CD4-positive, alpha-beta T cell treated with Interleukin-12 subunit alpha and Interleukin-12 subunit beta, for 1 hour (primary cell): ENCODE measurements at regions not wholly inside any gene's neighbourhood (a gene's known extent, or its start where the extent isn't known, plus 50 kb on each side); places are given as distances from the start of the nearest gene placed in this dataset.
"Not testable (repeated sequence)": the region's sequence is repeated elsewhere in the genome, so short reads cannot be mapped to it uniquely, and the experiment has no call there.

Experiments
- DNase-seq: peaks from one replicate; pipeline ENCODE4 v3.0.0-alpha.2; 2020

DNA sequence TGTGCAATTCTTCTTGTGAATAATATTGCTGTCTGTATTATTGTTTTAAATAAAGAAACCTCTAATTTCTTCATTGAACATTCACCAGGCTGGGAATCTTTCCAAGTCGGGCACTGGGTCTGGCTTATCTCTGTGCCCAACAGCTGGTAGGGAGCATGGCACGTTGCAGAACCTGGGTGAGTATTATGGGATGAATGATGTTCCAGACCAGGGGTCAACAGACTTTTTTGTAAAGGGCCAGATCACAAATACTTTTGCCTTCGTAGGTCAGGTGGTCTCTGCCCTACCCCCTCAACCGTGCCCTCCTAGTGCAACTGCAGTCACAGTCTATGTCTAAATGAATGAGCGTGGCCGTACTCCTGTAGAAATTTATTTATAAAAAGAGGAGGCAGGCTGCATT, 81.6 kb upstream of the FOXQ1 start:
- no peak for DNase-seq

GRCh38 chr6:1229808-1230207, 82.1 kb upstream of the FOXQ1 start:
- no peak for DNase-seq

DNA sequence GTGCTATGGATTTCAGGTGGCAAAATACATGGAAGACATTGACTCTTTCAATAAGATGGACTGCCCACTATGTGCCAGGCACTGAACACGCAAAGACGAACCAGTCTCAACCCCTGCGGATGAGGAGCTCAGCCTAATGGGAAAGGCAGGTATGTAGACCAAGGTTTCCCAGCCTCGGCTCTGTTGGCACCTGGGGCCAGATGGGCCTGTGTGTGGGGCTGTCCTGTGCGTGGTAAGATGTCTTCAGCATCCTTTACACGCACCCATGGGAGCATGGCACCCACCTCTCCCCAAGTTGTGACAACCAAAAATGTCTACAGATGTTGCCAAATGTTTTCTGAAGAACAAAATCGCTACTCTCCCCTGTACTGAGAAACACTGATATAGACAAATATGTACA, 82.6 kb upstream of the FOXQ1 start:
- DNase-seq = no peak

DNA sequence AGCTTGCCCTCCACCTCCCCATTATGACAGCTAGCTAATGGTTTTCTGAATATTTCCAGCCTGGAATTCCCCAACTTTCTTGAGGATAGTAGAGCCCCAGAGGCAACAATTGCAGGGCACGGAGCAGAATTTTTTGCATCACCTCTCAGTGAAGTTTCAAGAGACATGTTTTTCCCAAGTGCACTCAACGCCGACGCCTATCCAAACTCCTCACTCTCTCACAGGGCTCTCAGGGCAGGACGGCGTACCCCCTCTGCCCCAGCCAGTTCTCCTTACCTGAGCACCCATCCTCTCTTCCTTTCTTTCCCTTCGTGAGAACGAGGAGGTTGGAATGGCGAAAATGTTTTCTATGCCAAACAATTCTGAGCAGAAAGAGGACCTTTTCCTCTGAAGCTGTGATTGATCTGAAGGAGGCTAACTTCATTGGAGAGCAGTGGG, 83.1 kb upstream of the FOXQ1 start:
- DNase-seq = no peak

DNA sequence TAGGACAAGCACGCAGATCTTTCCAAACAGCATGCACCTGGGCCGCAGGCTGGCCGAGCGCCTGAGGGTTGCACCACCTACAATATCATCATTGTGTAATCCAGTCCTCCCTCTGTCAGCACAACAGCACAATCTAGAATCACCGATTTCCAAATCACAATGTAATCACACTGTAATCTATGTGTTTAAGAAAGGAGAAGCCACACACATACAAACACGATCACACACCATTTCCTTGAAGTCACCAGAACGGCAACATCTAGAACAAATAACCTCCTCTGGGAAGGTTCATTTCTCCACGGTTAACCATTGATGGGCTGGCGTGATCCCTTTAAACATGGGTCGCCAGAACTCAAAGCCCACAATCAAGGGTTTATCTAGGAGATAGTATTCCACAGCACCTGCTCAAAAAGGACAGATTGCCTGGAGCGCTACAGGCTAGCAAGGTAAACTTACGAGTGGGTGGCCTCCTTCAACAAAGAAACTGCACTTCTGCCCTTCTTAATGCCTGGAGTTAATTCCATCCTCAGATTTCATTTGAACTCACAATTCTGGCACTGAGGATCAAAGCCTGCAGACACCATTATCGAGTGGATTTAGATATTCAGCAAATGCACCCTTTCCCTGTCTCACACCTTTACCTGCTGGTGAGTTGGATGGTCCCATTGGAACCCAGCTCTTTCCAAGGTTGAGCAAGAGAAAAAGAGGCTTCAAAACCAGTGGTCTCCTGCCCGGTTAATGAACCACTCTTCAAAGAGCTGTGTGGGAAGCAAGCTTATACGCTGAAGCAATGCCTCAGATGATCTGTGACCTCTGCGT, 83.8 kb upstream of the FOXQ1 start:
- no peak for DNase-seq

DNA sequence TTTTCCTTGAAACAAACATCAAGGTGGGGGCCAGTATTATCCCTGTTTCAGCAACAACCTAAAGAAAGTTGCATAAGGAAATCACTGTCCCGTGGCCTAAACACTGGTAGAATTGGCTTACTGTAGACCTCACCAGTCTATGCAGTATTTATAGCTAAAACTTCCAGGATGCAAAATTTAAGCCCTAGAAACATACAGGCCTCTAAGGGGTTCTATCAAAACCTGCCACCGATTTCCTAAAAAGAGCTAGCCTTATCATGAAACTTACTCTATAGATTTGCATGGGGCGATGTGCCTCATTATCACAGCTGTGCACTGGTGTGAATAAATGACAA, 84.3 kb upstream of the FOXQ1 start:
- no peak for DNase-seq

- no peak for DNase-seq
These were observed 85.4 kb upstream of the FOXQ1 start for GRCh38 chr6:1226277-1227099.

- DNase-seq = no peak
These were observed 87.4 kb upstream of the FOXQ1 start for GRCh38 chr6:1224514-1224913.

- DNase-seq = no peak
These were observed 88.9 kb upstream of the FOXQ1 start for GRCh38 chr6:1222728-1223595.

DNA sequence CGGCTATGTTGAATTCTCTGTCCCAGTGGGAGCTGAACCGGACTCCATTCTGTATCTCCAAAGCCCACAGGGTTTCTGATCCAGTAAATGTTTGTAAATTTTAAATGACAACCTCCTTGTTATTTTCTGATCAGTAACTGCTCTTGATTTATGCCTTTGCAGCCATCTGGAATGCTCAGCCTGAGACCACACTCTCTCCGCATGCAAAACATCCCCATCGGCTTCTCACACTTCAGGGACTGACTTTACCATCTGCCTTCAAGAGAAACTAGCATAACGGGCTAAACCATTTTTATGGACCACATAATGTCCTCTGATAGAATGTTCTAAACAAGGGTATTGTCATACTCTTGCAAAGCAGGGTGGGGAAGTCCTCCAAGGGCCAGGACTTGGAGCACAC, 94.5 kb upstream of the FOXQ1 start:
- DNase-seq = no peak

DNA sequence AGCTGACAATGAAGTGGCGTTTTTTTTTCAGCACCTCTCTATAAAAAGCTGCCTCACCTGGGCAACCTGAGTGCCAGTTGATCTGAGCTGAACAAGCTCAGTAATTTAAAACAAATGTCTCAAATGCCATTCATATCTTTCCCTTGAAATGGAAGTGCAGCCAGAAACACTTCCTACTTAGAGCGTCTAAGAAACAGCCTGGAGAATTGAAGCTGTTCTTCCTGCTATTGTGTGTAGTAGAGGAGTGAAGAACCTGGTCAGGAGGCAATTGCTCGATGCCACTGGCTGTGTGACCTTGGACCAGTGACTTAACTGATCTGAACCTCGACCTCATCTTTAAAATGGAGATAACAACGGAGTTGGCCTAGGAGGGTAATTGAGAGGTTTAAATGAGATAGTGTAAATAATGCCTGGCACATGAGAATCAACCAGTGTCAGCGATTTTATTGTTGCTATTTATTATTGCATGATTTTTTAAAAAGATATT, 95.4 kb upstream of the FOXQ1 start:
- no peak for DNase-seq

- DNase-seq = no peak
These were observed 95.9 kb upstream of the FOXQ1 start for GRCh38 chr6:1215884-1216487.

DNA sequence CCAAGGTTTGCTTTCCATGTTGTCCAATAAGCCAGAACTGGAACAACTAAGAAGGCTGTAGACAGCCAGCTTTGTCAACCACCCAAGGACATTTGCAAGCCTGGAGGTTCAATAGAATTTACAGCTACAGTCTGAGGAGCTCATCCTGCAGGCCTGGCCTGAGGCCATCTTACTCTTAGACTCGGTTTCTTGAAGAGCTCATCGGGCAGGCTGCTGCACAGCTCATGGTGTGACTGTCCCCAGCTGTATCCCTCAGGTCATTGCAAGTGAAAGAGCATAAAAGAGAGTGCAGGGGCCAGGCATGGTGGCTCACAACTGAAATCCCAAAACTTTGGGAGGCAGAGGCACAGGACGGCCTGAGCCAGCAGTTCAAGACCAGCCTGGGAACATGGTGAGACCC, 96.9 kb upstream of the FOXQ1 start:
- DNase-seq = no peak

DNA sequence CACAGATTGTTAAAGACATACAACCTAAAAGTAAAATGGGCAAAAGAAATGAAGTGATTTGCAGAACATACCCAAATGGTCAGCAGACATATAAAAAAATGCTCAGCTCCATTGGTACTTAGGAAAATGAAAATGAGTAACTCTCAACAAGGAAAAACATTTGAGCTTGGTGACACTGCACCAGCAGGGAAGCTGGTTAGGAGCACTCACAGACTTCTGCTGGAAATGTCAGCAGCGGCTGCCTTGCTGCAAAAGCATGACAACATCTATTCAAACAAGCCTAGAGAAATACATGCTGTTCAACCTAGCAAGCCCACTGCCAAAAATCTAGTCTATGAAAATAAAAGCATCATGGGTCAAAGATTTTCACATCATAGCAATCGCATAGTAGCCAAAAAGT, 99.0 kb upstream of the FOXQ1 start:
- DNase-seq = no peak

DNA sequence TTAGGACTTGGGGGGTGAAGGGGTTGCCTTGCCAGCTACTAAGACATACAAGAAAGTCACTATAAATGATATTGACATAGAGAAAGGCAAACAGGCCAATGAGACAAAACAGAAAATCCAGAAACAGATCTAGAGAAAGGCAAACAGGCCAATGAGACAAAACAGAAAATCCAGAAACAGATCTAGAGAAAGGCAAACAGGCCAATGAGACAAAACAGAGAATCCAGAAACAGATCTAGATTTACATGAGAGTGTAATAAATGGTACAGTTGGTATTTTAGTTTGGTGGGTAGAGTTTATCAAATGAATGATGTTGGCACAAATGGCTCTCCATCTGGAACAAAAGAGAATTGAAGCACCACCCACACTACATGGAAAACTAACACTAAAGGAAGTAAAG, 99.8 kb upstream of the FOXQ1 start:
- not testable (repeated sequence) for DNase-seq

GRCh38 chr6:1210631-1211030, 101.3 kb upstream of the FOXQ1 start:
- DNase-seq = not testable (repeated sequence)

GRCh38 chr6:1208876-1209275, 103.0 kb upstream of the FOXQ1 start:
- no peak for DNase-seq

DNA sequence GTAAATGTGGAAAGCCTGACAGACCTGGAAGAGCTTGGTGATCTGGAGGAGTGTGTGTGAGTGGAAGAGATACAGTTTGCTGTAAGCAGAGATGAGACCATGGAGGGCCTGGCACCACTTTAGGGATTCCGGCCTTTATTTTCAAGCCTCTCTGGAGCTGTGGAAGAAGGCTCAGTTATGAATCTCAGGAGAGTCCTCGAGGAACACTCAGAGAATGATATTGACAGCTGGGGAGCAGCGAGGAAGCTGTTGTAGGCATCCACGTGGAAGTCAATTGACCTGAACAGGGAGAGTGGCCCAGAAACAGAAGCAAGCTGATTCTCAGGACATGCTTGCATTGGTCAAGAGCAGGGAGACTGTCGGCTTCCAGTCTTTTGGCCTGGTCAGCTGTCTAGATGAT, 108.4 kb upstream of the FOXQ1 start:
- DNase-seq = no peak

- no peak for DNase-seq
These were observed 109.7 kb upstream of the FOXQ1 start for GRCh38 chr6:1202201-1202600.

DNA sequence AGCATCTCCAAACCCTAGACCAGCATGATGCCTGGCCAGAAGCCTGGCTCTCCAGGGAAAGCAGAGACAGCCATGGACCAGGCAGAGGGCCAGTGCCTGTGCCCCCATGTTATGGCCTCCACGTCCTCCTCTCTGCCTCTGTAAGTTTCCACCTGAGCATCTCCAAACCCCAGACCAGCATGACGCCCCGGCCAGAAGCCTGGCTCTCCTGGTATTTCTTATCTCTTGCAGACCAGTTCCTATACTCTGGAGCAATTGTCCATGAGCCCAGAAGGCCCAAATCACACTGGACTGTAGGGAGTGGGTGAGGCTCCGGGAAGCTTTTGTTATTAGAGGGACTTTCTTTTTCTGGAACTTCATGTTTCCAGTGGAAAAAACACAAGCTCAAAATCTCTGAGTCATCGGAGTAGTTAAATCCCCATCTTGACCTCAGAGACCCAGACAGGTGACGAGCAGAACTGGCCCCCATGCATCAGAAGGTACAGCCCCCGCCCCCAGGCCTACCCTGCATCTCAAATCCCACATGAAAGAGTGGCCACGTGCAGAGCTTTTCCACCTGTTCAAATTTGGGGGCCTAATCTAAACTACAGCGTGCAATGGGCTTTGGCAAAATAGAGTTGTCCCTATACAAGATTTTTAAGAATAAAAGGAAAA, 110.2 kb upstream of the FOXQ1 start:
- no peak for DNase-seq

GRCh38 chr6:1200409-1201101, 111.3 kb upstream of the FOXQ1 start:
- DNase-seq = no peak

- DNase-seq = no peak
These were observed 111.9 kb upstream of the FOXQ1 start for GRCh38 chr6:1200081-1200408.
